HepG2 (cell line): ENCODE measurements at regions not wholly inside any gene's neighbourhood (a gene's known extent, or its start where the extent isn't known, plus 50 kb on each side); places are given as distances from the start of the nearest gene placed in this dataset.

Experiments used
- ATAC-seq: fragments of 200-7000 bp; cut with Tn5 transposase; 3 replicates; pipeline ENCODE4 v1.9.1; 2020; ENCODE audit warnings: mild to moderate bottlenecking, moderate library complexity
- BruUV-seq: library from RNA; stranded (reverse); fragments of 400-500 nt; replicated peaks from 2 replicates; lab custom pipeline; 2021; lab: Mats Ljungman, UMichigan
- CTCF ChIA-PET: fragments of 300-600 bp; formaldehyde crosslinking; extraction: SDS; loops from one replicate; lab custom pipeline; 2021; ENCODE audit warnings: low total read pairs, inconsistent platforms, low intra/inter-chr PET ratio; lab: Yijun Ruan, JAX
- POLR2A ChIA-PET: fragments of 350-600 bp; sonication (Branson Sonifier 250); formaldehyde crosslinking; loops from one replicate; lab custom pipeline; 2020; ENCODE audit warnings: antibody characterized with exemption, inconsistent platforms; lab: Yijun Ruan, JAX
- DNase-seq: peaks from one replicate; pipeline ENCODE4 v3.0.0-alpha.2; 2015; ENCODE audit warnings: low spot score
- FAIRE-seq: peaks from 3 replicates; lab custom pipeline; 2011; peaks lifted over from hg19 to GRCh38; lab: Jason Lieb, UNC
- H2AFZ ChIP-seq: one replicate; pipeline ENCODE4 v1.6.1; 2011; ENCODE audit warnings: low read length, inconsistent platforms
- H3K27ac ChIP-seq: fragments of 300-600 bp; 3 replicates; pipeline ENCODE4 v1.8.0; 2011; ENCODE audit warnings: mixed run types, mild to moderate bottlenecking, mixed read lengths, low read length, inconsistent platforms; ENCODE audit not compliant: insufficient read depth; ENCODE audit errors: extremely low read length
- H3K27me3 ChIP-seq, 2 experiments: fragments of 200-600 bp in 1 of 2; 2 replicates in 1 of 2; 3 replicates in 1 of 2; pipeline versions ENCODE4 v1.6.0 to v1.8.0; 2011; ENCODE audit warnings: low read length in 2 of 2, mild to moderate bottlenecking in 2 of 2, moderate library complexity in 2 of 2, inconsistent platforms in 1 of 2; ENCODE audit not compliant: insufficient read depth in 2 of 2, control insufficient read depth in 1 of 2
- H3K36me3 ChIP-seq, 2 experiments: fragments of 200-600 bp in 1 of 2; replicated peaks in 1 of 2; 2 replicates in 1 of 2; 3 replicates in 1 of 2; pipeline versions ENCODE4 v1.5.1 to v1.8.0; 2011; ENCODE audit warnings: low read length in 2 of 2, inconsistent platforms in 1 of 2; ENCODE audit not compliant: insufficient read depth in 2 of 2, control insufficient read depth in 1 of 2
- H3K4me1 ChIP-seq: 2 replicates; pipeline ENCODE4 v1.5.1; 2012; ENCODE audit warnings: low read length, inconsistent platforms; ENCODE audit not compliant: insufficient read depth
- H3K4me2 ChIP-seq: 2 replicates; pipeline ENCODE4 v1.6.0; 2011; ENCODE audit warnings: low read depth, low read length, inconsistent platforms
- H3K4me3 ChIP-seq, 3 experiments: fragments of 200-600 bp in 1 of 3; sonication (generic), shearing (Covaris generic) in 1 of 3; replicated peaks in 1 of 3; 2 replicates each; pipeline ENCODE4 v1.5.1; 2011 to 2016; ENCODE audit warnings: low read length in 3 of 3, inconsistent platforms in 2 of 3, low read depth in 2 of 3, mild to moderate bottlenecking in 2 of 3, control low read depth in 1 of 3, mixed read lengths in 1 of 3; ENCODE audit not compliant: insufficient read depth in 1 of 3
- H3K79me2 ChIP-seq: one replicate; pipeline ENCODE4 v1.6.1; 2011; ENCODE audit warnings: low read length, inconsistent platforms; ENCODE audit not compliant: insufficient read depth
- H3K9ac ChIP-seq: 2 replicates; pipeline ENCODE4 v1.6.0; 2011; ENCODE audit warnings: mild to moderate bottlenecking, low read depth, low read length, inconsistent platforms; ENCODE audit not compliant: insufficient read depth
- H3K9me3 ChIP-seq: 2 replicates; pipeline ENCODE4 v1.5.1; 2012; ENCODE audit warnings: mild to moderate bottlenecking, low read length
- H4K20me1 ChIP-seq: 2 replicates; pipeline ENCODE4 v1.6.0; 2011; ENCODE audit warnings: inconsistent platforms, mild to moderate bottlenecking, low read length, moderate library complexity; ENCODE audit not compliant: insufficient read depth
- HNF1B ChIP-seq: sonication (generic); formaldehyde crosslinking; IDR thresholded peaks from 2 replicates; pipeline ENCODE4 v1.5.1; 2020; ENCODE audit warnings: mild to moderate bottlenecking, moderate library complexity, missing genetic modification reagents
- KLF11 ChIP-seq: IDR thresholded peaks from 2 replicates; pipeline ENCODE4 v1.6.1; 2016; ENCODE audit warnings: missing compliant biosample characterization
- MED13 ChIP-seq: sonication (generic); formaldehyde crosslinking; IDR thresholded peaks from 2 replicates; pipeline ENCODE4 v1.5.0; 2020; ENCODE audit warnings: missing genetic modification reagents
- NRL ChIP-seq: sonication (generic); formaldehyde crosslinking; IDR thresholded peaks from 2 replicates; pipeline ENCODE4 v1.5.0; 2020; ENCODE audit warnings: missing genetic modification reagents, mild to moderate bottlenecking, moderate library complexity, borderline replicate concordance
- SNAI1 ChIP-seq: sonication (generic); formaldehyde crosslinking; IDR thresholded peaks from 2 replicates; pipeline ENCODE4 v1.5.0; 2020; ENCODE audit warnings: mild to moderate bottlenecking, missing genetic modification reagents, borderline replicate concordance
- SNAPC2 ChIP-seq: sonication (generic); formaldehyde crosslinking; IDR thresholded peaks from 2 replicates; pipeline ENCODE4 v1.8.1; 2022; ENCODE audit warnings: mild to moderate bottlenecking, missing genetic modification reagents
- XBP1 ChIP-seq: sonication (generic); formaldehyde crosslinking; IDR thresholded peaks from 2 replicates; pipeline ENCODE4 v1.5.0; 2020; ENCODE audit warnings: missing genetic modification reagents
- ZBTB21 ChIP-seq: sonication (generic); formaldehyde crosslinking; IDR thresholded peaks from 2 replicates; pipeline ENCODE4 v1.4.0; 2020; ENCODE audit warnings: missing genetic modification reagents
- ZNF362 ChIP-seq: sonication (generic); formaldehyde crosslinking; IDR thresholded peaks from 2 replicates; pipeline ENCODE4 v1.4.0; 2020; ENCODE audit warnings: missing genetic modification reagents, mild to moderate bottlenecking, borderline replicate concordance
- ZNF44 ChIP-seq: sonication (generic); formaldehyde crosslinking; IDR thresholded peaks from 2 replicates; pipeline ENCODE4 v1.5.1; 2020; ENCODE audit warnings: mild to moderate bottlenecking, missing genetic modification reagents
- ZNF703 ChIP-seq: sonication (generic); formaldehyde crosslinking; IDR thresholded peaks from 2 replicates; pipeline ENCODE4 v1.5.1; 2020; ENCODE audit warnings: missing genetic modification reagents, mild to moderate bottlenecking, moderate library complexity, borderline replicate concordance
- WGBS: methylation state at CpG from one replicate; pipeline ENCODE4 v1.1.6; 2017; ENCODE audit warnings: low lambda C conversion rate; 5-methylcytosine and 5-hydroxymethylcytosine counted together
- in situ Hi-C: cut with HindIII; loops from 2 replicates; pipeline ENCODE4 v1.10.0; 2017; ENCODE audit warnings: low pct_unique_long_range_greater_than_20kb; ENCODE audit not compliant: extremely low pct_ligation_motif_present
- intact Hi-C: fragments of 100-400 bp; cut with micrococcal nuclease; formaldehyde crosslinking; loops from one replicate; pipeline ENCODE4 v1.10.0; 2022; ENCODE audit not compliant: unreplicated experiment
- TF ChIP-seq, protein P1 (sequence below): sonication (generic); formaldehyde crosslinking; IDR thresholded peaks from 2 replicates; pipeline ENCODE4 v1.4.0; 2020; ENCODE audit warnings: missing genetic modification reagents

DNA sequence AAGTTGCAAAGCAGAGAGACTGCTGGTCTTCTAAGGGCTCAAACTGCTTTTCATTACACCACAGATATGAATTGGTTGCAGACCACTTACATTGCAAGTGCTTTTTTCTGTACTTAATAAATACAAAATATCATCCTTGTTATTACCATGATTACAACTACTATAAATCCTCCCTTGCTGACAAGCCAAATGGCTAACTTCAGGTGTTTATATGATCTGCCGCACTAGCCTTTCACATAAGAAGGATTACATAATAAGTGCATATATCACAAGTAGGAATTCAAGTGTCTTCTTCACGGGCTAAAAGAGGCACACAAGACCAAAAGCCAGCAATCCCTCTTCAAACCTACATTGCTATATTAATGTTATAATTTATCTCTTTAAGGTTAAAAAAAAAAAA is 373.0 kb downstream of the ZEB2 start:
- H2AFZ ChIP-seq: no peak overlapping the region
- H3K27me3 ChIP-seq: no peaks in the 10 kb centered on the region
- 57% methylated on average over 2 of the region's 2 CpGs for WGBS
- H3K4me1 ChIP-seq: no peaks in the 10 kb centered on the region
- no peak for TF ChIP-seq ZBTB21 (CRISPR knock-in tag)
- no peak for TF ChIP-seq ZNF44 (CRISPR knock-in tag)
- TF ChIP-seq HNF1B (CRISPR knock-in tag): no peak
- no peak for TF ChIP-seq SNAPC2
- TF ChIP-seq NRL: no peak
- no peak for TF ChIP-seq ZNF703 (CRISPR knock-in tag)
- TF ChIP-seq ZNF362: no peak
- TF ChIP-seq XBP1: no peak
- TF ChIP-seq SNAI1 (CRISPR knock-in tag): no peak
- no peak for TF ChIP-seq KLF11 (CRISPR knock-in tag)
- TF ChIP-seq MED13 (CRISPR knock-in tag): no peak
- TF ChIP-seq, protein P1, sequence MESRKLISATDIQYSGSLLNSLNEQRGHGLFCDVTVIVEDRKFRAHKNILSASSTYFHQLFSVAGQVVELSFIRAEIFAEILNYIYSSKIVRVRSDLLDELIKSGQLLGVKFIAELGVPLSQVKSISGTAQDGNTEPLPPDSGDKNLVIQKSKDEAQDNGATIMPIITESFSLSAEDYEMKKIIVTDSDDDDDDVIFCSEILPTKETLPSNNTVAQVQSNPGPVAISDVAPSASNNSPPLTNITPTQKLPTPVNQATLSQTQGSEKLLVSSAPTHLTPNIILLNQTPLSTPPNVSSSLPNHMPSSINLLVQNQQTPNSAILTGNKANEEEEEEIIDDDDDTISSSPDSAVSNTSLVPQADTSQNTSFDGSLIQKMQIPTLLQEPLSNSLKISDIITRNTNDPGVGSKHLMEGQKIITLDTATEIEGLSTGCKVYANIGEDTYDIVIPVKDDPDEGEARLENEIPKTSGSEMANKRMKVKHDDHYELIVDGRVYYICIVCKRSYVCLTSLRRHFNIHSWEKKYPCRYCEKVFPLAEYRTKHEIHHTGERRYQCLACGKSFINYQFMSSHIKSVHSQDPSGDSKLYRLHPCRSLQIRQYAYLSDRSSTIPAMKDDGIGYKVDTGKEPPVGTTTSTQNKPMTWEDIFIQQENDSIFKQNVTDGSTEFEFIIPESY (CRISPR knock-in tag): no peak
- TF ChIP-seq, all 625 proteins: peak for 0
- intact Hi-C loops: no loop called here
- no peak overlapping the region for H3K27ac ChIP-seq
- no peak for DNase-seq
- H3K4me3 ChIP-seq: no peak overlapping the region
- in situ Hi-C loops: no loop called here
- no peaks in the 10 kb centered on the region for H3K36me3 ChIP-seq
- FAIRE-seq: no peak
- H3K4me2 ChIP-seq: no peak overlapping the region
- H3K9me3 ChIP-seq: no peaks in the 10 kb centered on the region
- no peak overlapping the region for H3K9ac ChIP-seq
- CTCF ChIA-PET: no interaction called here
- POLR2A ChIA-PET: no interaction called here
- H3K79me2 ChIP-seq: no peaks in the 10 kb centered on the region
- ATAC-seq: no peak
- H4K20me1 ChIP-seq: no peaks in the 10 kb centered on the region
- BruUV-seq: no TSS peak
